GM12891 (cell line): ENCODE measurements at regions not wholly inside any gene's neighbourhood (a gene's known extent, or its start where the extent isn't known, plus 50 kb on each side); places are given as distances from the start of the nearest gene placed in this dataset.

ENCODE experiments used
- PAX5 ChIP-seq: IDR thresholded peaks from 2 replicates; pipeline ENCODE4 v1.6.1; 2011; ENCODE audit warnings: low read length, moderate library complexity, mild to moderate bottlenecking; ENCODE audit not compliant: insufficient read depth, severe bottlenecking
- POLR2A ChIP-seq: IDR thresholded peaks from 2 replicates; pipeline ENCODE4 v1.6.1; 2011; ENCODE audit warnings: low read depth, low read length, control low read depth
- POLR2AphosphoS5 ChIP-seq: IDR thresholded peaks from 2 replicates; pipeline ENCODE4 v1.6.1; 2011; ENCODE audit warnings: low read depth, low read length, control low read depth
- SPI1 ChIP-seq: IDR thresholded peaks from 2 replicates; pipeline ENCODE4 v1.6.1; 2011; ENCODE audit warnings: low read depth, low read length, control low read depth
- TAF1 ChIP-seq: IDR thresholded peaks from 2 replicates; pipeline ENCODE4 v1.6.1; 2011; ENCODE audit warnings: low read depth, low read length, control low read depth

- TF ChIP-seq POLR2A = no peak
- TF ChIP-seq SPI1 = no peak
- TF ChIP-seq POLR2AphosphoS5 = no peak
- TF ChIP-seq TAF1 = no peak
- no peak for TF ChIP-seq PAX5
These were observed 151.4 kb upstream of the TMCC3 start for GRCh38 chr12:94801745-94802144.
